HuH-7.5 (cell line): ENCODE measurements at regions not wholly inside any gene's neighbourhood (a gene's known extent, or its start where the extent isn't known, plus 50 kb on each side); places are given as distances from the start of the nearest gene placed in this dataset.
A peak's percentile ranks its signal among the peaks of the same experiment; 100 is the strongest.
"Not testable (repeated sequence)": the region's sequence is repeated elsewhere in the genome, so short reads cannot be mapped to it uniquely, and the experiment has no call there.

Experiments
- DNase-seq: peaks from one replicate; pipeline ENCODE4 v3.0.0; 2011; ENCODE audit warnings: low spot score

DNA sequence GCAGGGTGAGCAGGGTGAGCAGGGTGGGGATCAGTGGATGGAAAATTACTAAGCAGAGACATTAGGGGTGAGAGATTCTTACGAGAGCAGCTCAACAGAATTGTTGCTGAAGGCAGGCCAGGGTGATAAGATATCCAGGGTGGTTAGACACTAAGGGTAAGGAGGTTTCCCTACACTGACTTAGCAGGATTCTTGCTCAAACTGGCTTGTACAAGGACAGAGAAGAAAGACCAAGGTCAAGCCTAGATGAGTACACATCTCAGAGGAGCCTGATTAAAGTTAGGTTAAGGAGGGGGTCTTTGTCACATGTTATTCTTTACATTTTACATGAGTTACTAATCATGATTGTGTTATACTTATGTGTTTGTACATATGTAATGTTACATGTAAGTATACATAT lies 262.8 kb upstream of the FANCL start:
- DNase-seq, result no peak

DNA sequence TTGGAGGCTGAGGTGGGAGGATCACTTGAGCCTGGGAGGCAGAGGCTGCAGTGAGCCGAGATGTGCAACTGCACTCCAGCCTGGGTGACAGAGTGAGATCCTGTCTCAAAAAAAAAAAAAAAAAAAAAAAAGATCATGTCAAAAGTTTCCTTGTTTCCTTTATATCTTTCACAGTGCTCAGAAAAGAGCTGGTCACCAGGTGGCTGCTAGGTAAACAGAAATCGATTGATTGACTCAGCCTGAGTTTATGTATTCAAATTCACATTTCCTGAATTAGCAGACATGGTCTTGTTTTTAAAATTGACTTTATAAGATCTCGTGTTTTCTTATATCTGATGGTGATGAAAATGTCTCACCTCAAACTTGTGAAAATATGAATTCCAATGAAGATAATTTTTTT lies 261.8 kb upstream of the FANCL start:
- DNase-seq, result no peak

DNA sequence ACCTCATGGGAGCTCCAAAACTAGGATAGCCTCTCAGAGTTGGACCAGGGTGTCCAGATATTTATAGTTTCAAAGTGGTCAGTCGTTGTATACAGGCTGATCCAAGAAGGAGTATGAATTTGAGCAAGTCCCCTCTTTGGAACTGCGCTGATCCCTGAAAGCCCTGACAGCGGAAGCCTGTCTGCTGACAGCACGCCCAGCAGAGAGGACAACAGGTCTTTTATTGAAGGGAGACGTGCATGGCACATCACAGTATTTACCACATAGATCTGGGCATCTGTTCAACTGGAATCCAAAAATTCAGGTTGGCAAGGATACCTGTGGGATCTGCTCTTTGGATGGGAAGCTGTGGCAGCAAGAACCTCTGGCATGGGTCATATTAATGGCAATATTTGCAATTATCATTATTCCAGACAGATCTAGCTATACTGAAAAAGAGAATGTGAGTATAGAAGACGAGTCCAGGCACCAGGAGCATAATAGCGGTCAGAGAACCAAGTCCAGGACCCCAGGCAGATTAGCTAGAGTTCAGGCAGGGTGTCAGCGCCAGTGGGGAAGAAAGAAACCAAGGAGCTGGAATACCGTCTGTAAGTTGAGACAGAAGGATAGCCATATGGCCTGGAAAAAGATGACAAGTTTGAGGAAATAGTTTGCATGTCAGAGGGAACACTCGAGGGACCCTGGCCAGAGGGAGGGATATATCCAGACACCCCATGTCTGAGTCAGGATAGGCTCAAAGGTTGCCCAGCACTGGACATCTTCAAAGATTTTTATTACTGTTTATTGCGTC lies 260.4 kb upstream of the FANCL start:
- no peak for DNase-seq

DNA sequence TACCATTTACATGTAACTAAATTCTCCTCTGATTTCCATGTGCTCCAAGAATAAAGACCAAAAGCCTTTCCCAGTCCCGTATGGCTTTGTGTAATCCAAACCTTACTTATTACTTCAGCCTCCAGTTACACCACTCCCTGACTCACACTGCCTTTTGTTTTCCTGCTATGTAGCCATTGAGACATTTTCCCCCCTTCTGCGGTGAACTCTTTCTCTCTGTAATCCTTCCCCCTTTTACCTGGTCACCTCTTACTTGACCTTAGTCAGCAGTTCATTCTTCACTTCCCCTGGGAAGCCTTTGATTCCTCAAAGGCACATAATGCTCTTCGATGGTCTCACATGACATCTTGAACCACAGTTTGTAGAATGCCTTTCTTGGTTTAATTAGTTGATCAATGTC lies 256.0 kb upstream of the FANCL start:
- no peak for DNase-seq

DNA sequence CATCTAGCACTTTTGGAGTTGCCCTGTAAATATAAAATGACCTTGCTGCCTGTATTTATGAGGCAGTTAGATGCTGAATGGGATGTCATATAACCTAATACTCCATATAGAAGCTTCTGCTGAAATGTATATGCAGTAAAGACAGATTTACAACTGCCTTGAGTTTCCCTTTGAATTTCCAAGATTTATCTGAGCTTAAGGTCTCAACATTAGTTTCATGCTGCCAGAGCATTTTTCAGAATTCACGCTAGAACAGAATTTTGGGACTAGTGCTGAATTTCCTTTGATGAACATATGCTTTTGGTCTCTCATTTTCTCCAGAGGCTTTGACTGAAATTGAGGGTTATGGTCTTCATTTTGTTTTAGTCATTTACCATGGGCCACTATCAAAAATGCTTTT lies 254.7 kb upstream of the FANCL start:
- no peak for DNase-seq

DNA sequence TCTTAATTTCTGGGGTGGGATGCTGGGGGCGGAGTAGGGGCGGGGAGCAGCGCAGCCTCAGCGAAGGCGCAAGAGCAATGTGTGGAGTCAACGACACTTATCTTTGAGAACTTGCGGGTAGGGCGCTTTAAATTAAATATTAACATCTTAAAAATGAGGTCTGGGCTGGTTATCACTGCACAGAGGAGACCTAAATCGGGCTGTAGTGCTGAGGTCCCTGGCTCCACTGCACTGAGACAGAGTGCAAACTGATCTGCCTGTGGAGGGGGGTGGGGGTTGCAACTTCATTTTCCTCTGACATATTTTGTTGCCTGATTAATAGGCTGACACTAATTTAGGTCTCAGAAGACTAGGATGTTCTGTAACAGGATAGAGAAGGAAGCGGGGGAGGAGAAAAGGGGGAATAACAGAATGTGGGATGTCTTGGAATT lies 253.0 kb upstream of the FANCL start:
- DNase-seq, result no peak

DNA sequence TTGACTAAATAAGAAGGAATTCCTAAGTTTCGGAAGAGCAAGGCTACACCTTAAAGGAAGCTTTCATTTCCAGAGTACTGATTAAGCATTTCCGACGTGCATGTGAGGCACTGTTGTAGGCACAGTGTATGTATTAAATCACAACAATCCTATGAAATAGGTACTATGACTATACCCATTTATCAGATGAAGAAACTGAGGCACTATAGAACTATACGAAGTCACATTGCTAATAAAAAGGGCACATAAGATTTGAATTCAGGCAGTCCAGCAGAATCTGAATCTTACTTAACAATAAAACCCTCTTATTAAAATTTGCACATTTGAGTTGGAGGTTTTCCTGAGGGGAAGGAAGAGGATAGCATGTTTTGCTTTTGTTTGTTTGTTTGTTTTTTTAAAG lies 243.5 kb upstream of the FANCL start:
- DNase-seq, result no peak

DNA sequence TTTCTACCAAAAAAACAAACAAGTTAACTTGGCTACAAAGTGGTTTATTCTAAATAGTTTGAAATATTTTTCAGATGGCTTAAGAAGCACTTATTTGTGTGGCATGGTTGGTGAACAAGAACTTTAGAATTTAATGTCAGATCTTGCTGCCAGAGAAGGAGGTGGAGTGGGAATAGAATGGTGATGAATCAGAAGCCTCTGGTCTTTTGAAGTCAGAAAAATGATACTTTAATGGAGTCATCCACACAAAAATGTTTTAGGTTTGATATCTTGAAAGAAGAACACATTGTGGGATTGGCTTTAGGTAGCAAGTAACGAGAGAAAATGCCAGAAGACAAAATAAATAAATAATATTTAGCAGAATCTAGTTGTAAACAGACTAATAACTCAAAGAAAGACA lies 243.1 kb upstream of the FANCL start:
- no peak for DNase-seq

DNA sequence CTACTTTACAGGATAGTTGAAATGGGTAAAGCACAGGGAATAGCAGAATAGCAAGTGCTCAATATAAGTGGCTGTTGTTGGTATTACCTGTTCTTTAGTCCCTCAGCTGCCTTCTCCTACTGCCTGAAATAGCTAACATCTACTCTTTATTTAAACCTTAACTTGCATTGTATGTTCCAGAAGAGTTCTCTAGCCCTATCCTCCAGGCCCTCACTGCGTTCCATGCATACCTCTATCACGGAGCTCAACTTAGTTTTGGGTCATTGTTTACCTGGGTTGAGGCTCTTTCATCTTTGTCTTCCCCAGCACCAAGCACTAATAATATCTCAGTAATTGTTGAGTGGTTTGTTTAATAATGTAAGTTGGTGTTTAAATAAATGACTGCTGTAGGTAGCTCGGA lies 242.2 kb upstream of the FANCL start:
- no peak for DNase-seq

DNA sequence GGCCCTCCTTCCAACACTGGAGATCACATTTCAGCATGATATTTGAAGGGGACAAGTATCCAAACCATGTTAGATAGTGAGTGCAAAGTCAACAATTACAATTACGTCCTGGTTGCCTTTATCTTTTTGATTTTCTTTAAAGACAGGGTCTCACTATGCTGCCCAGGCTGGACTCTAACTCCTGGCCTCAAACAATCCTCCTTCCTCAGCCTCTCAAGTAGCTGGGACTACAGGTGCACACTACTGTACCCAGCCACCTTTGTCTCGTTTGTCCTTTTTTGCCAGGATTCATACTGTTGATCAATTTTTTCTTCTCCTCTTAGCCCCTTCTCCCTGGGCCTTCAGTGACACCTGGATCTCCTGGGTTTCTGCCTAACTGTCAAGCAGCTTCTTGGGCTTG lies 240.5 kb upstream of the FANCL start:
- DNase-seq, result no peak

DNA sequence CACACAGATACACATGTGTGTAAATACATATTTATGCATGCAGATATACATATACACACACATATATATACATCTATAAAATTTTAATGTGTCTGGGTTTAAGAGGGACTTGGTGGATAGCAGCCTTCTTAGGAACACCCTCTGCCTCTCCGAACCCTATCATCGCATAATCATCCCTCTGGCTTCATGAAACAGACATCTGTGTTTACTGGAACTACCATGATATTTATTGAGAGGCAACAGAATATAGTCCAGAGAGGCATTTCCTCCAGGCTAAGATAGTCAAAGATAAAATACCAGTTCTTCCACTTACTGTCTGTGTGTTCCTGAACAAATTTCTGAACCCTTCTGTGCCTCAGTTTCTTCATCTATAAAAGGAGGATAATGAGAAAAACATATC lies 239.0 kb upstream of the FANCL start:
- no peak for DNase-seq

DNA sequence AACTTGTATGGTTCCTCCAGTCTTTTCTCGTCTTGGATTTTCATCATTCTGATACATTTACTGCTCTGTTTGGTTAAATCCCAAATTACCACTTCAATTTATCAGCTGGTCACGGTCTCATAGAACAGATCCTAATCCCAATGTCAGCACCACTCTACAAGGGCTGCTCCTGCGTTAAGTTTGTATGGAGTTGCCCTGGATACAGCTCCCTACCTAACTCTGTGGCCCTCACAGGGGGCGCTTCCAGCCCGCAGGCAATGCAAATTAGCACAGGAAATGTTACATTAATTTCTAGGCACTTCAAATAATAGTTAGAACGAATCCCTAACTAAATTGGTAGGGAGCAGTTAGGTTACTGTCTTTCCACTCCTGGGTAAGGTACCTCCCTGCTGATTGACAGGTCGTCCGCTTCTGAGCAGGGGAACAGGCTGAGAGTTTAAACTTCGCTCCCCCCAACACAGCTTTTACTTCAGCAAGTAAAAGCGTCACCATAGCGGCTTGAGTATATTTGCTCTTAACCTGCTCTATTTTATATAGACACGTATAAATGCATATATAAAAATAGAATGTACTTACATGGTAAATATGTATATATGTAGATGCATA lies 238.5 kb upstream of the FANCL start:
- DNase-seq, result no peak

DNA sequence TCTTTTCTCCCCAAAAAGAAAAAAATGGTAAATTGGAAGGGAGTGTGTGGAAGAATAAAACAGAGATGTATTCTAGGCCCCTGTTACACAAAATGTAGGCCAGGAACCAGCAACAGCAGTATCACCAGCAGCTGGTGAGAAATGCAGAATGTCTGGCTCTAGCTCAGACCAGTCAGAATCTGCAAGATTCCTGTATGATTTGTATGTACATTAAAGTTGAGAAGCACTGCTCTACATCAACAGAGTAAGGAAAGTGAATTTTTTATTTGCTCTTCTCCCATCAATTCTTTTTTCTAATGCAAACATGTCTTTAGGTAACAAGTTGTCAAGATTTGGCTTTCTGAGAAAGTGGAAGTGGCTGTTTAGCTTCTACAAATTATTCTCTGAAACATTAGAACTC lies 235.4 kb upstream of the FANCL start:
- DNase-seq, result no peak

DNA sequence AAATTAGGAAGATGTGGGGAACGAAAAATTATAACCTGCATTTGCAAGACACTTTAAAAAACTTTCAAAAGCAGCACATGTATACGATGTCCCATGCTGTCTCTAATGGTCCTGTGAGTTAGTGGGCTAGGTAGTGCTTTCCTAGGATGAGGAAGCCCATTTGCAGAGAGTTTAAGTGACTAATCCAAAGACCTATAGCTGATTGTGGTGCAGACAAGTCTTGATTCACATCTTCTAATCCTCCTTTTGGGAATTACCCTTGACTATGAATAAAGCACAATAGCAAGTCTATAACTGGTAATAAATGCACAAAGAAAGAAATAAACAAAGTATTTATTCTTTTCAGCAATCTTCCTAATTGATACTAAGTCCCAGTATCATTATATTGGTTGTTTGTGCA lies 234.6 kb upstream of the FANCL start:
- no peak for DNase-seq

DNA sequence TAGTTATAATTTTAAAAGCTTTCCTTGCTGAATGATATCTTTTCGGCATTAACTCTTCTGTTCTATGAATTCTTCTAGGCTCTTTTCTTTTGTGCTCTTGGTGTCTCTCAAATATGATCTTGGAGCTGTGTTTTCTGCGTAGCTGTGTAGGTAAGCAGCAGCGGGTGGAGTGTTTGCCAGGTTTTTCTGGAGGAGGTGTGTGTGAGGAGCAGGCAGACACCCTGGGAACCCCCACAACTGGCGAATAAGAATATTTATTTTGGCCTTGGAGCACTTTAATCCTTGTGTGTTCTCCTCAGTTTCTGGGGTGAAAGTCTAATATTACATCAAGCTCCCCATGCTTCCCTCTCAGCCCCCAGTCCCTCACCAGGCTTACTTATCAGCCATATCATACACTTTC lies 232.0 kb upstream of the FANCL start:
- no peak for DNase-seq

DNA sequence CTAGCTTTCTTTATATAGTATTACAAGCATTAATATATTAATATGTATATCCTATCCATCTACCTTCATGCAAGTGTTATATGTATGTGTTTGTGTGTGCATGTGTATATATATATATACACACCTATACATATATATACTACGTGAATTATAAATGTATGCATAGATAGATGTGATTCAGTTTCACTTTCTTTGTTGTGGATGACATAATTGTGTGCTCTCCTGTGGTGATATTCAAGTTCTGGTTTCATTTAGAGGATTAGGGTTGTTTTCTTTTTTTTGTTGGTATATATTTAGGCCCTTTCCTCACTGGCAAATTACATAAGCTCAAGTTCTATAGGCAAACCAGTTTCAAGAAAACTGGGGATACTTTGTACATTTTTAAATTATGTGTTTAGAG lies 225.7 kb upstream of the FANCL start:
- DNase-seq, result no peak

DNA sequence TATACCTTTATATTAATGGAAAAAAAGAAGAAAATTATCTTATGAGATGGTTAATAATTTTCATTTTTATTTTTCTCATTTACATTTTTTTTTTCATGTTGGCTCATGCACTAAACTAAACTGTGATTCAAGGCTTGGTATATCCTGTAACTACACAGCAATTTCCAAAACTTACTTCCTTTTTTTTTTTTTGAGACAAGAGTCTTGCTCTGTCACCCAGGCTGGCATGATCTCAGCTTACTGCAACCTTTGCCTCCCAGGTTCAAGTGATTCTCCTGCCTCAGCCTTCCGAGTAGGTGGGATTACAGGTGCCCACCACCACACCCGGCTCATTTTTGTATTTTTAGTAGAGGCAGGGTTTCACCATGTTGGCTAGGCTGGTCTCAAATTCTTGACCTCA lies 224.9 kb upstream of the FANCL start:
- DNase-seq, result not testable (repeated sequence)

DNA sequence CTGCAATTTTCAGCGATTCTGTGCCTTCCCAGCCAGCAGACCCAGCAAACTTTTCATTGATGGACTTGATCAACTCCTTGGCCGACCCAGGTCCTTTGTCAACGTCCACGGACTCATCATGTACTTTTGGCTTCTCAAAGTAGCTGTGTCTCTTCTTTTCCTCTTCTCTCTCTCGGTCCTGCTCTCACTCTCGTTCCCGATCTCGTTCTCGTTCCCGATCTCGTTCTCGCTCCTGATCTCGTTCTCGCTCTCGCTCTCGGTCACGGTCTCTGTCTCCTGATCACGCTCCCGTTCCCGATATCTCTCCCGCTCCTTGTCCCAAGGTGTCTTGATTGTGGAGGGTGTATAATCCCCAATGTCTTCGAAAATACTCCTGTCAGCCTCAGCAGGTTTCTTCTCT lies 219.5 kb upstream of the FANCL start:
- DNase-seq, result no peak

DNA sequence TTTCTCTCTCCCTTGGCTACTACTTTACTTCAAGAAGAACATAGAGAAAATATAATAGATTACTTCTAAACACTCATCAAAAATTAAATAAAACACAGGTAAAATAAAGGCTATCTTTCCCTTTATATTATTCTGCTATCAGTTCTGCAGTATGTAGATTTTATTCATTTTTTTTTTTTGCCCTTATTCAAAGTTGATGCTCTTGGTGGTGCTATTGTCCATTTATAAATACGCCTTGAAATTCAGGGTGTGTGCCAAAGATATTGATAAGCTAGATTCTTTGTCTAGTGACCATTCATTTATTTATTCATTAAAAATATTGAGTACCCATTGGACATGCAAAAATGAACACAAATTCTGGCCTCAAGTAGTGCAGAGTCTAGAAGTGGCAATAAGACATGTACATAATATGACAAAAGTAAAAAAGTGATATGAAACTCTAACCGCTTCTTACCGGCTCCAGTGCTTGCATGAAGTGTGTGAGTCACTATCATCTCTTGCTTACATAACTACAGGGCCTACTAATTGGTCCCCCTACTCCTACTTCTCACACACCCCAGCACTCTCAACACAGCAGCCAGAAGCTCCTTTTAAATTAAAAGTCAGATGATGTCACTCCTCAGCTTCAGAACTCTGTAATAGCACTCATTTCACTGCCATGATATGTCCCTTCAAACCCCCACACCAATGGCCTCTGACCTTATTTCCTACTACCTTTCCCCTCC lies 208.3 kb upstream of the FANCL start:
- DNase-seq, result no peak

DNA sequence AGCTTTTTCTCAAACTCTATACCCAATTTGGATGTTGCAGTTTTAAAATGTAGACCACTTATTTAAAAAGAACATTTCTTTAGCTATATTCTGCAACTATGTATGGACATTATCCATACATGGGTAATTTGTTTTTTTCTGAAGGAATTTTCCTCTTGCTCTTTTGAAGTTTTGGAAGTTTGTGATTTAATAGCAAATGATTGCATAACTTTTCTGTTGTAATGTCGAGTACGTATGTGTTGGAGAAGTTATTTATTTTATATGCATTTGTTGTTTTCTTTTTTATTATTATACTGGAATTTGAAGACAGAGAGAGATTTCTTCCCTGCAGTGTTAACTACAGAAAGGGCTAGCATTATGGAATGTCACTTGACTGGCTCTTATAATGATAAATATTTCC lies 207.7 kb upstream of the FANCL start:
- DNase-seq, result no peak

DNA sequence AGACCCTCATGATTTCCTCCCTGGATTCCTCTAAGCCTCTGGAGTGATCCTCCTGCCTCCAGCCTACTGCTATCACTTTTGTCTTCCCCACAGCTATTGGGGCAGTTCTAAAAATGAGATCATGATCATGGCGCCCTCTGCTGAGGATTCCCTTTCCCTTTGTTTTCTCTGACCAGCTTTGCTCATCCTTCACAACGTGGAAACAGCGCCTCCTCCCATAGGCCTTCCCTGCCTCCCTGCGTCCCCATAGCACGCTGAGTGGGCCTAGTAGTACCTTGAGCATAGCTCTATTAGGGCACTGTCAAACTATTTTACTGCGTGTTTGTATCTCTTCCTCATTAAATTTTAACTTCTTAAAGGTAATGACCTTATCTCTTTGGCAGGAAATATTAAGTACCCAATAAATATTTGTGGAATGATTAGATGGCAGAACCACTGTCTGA lies 207.0 kb upstream of the FANCL start:
- peak; percentile 26 for DNase-seq

DNA sequence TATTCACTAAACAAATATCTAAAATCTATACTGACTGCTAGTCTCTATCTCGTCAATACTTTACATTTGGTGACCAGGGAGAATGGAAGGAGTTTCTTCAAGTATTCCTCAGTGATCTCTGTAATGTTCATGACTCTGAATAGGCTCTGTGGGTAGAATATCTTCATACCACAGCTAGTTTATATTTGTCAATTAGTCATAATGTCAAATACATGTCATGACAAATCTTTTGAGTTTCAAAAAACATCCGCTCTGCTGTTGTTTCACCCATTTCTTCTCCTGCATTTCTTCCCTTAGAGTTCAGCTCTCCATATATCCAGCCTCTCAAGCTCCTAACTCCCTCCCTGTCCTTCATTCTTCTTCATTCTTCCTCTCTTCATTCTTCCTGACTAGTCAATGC lies 206.5 kb upstream of the FANCL start:
- DNase-seq, result no peak

DNA sequence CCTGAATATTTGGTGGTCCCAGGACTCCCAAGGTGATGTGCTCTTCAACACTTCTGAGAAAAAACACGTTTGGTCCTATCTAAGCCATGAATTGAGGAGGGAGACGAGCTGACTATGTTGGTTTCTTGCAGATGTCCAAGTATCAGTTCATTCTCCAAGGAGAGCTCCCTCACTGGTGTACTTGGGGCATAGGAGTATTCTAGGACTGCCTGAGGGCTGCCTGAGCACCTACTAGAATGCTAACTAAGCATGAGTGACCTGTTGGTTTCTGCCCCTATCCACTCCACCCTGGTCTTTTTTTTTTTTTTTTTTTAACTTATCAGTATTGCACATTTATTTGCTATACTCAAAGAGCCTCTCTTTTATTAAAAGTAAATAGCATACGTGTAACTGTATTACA lies 200.5 kb upstream of the FANCL start:
- no peak for DNase-seq
